Gastroesophageal sphincter (tissue), 4 donors: ENCODE measurements at regions not wholly inside any gene's neighbourhood (a gene's known extent, or its start where the extent isn't known, plus 50 kb on each side); places are given as distances from the start of the nearest gene placed in this dataset.

Experiments
- ATAC-seq: fragments of 150-250 bp; one replicate; pipeline ENCODE4 v1.9.1; 2016; ENCODE audit warnings: mild to moderate bottlenecking, moderate library complexity
- H3K27ac ChIP-seq, 4 donors: fragments of 200-600 bp; sonication (generic) in 3 of 4; 1 replicate in 3 of 4; 2 replicates in 1 of 4; pipeline ENCODE4 v1.5.1; 2016 to 2019
- H3K27me3 ChIP-seq: fragments of 200-600 bp; sonication (generic); one replicate; pipeline ENCODE4 v1.5.1; 2019
- H3K36me3 ChIP-seq, 2 donors: fragments of 200-600 bp; sonication (generic); one replicate each; pipeline ENCODE4 v1.5.1; 2019; ENCODE audit warnings: control low read depth in 1 of 2
- H3K4me1 ChIP-seq, 3 donors: fragments of 200-600 bp; sonication (generic); 1 replicate in 2 of 3; 2 replicates in 1 of 3; pipeline ENCODE4 v1.5.1; 2016 to 2019; ENCODE audit warnings: control low read depth in 2 of 3
- H3K4me3 ChIP-seq, 2 donors: fragments of 200-600 bp; sonication (generic); one replicate each; pipeline ENCODE4 v1.5.1; 2019; ENCODE audit warnings: mild to moderate bottlenecking in 1 of 2, moderate library complexity in 1 of 2
- H3K9me3 ChIP-seq, 3 donors: fragments of 200-600 bp; sonication (generic); one replicate each; pipeline ENCODE4 v1.5.1; 2017 to 2019; ENCODE audit warnings: control low read depth in 2 of 3
- CTCF ChIP-seq, 4 experiments: fragments of 200-600 bp in 2 of 4; fragments of 450-650 bp in 2 of 4; sonication (generic) in 1 of 4; IDR thresholded peaks; one replicate each; pipeline ENCODE4 v1.5.1; 2017 to 2019; ENCODE audit warnings: antibody characterized with exemption in 4 of 4, mild to moderate bottlenecking in 2 of 4, moderate library complexity in 2 of 4
- EP300 ChIP-seq: sonication (generic); formaldehyde crosslinking; IDR thresholded peaks from one replicate; pipeline ENCODE4 v1.6.1; 2017; ENCODE audit warnings: antibody characterized with exemption, mild to moderate bottlenecking
- POLR2A ChIP-seq, 2 donors: fragments of 450-650 bp; IDR thresholded peaks; one replicate each; pipeline ENCODE4 v1.6.1; 2017; ENCODE audit warnings: antibody characterized with exemption in 2 of 2, mild to moderate bottlenecking in 2 of 2, moderate library complexity in 1 of 2
- POLR2AphosphoS5 ChIP-seq: sonication (generic); formaldehyde crosslinking; IDR thresholded peaks from one replicate; pipeline ENCODE4 v1.6.1; 2017; ENCODE audit warnings: antibody characterized with exemption
- WGBS, 2 donors: methylation state at CpG; one replicate each; pipeline ENCODE4 v1.1.5; 2018; ENCODE audit warnings: low coverage in 1 of 2; 5-methylcytosine and 5-hydroxymethylcytosine counted together

GRCh38 chrX:126886997-126887396 lies 67.5 kb downstream of the PRR32 start:
- no peak for TF ChIP-seq POLR2AphosphoS5
- TF ChIP-seq EP300 = no peak
- no peak for TF ChIP-seq CTCF (IDR thresholded peaks at IDR 0.05)
- no peak for TF ChIP-seq POLR2A (IDR thresholded peaks at IDR 0.05)
- no peak overlapping the region for H3K27ac ChIP-seq

GRCh38 chrX:126900937-126901336 lies 81.4 kb downstream of the PRR32 start:
- H3K27me3 ChIP-seq = no peaks in the 10 kb centered on the region
- H3K4me3 ChIP-seq = no peak overlapping the region
- H3K4me1 ChIP-seq = no peaks in the 10 kb centered on the region
- H3K9me3 ChIP-seq = no peaks in the 10 kb centered on the region
- no peak overlapping the region for H3K27ac ChIP-seq
- 54 to 90% methylated on average over 2 of the region's 3 CpGs for WGBS, 2 donors
- no peak for ATAC-seq
- H3K36me3 ChIP-seq = no peaks in the 10 kb centered on the region
- TF ChIP-seq CTCF (IDR thresholded peaks at IDR 0.05) (no peak), POLR2AphosphoS5 (no peak), POLR2A (IDR thresholded peaks at IDR 0.05) (no peak), EP300 (no peak)

More at GRCh38 chrX:126886997-126887396, 67.5 kb downstream of the PRR32 start:
- Histone ChIP-seq H3K4me1 (no peaks in the 10 kb centered on the region), H3K27me3 (no peaks in the 10 kb centered on the region), H3K36me3 (no peaks in the 10 kb centered on the region), H3K4me3 (no peak overlapping the region), H3K9me3 (no peaks in the 10 kb centered on the region)
- no peak for ATAC-seq
- 73 to 86% methylated on average over 1 of the region's 1 CpG for WGBS, 2 donors

- TF ChIP-seq POLR2A (IDR thresholded peaks at IDR 0.05) (no peak), EP300 (no peak), CTCF (IDR thresholded peaks at IDR 0.05) (no peak), POLR2AphosphoS5 (no peak)
- H3K36me3 ChIP-seq = no peaks in the 10 kb centered on the region
- no peak overlapping the region for H3K4me3 ChIP-seq
- H3K27ac ChIP-seq = no peak overlapping the region
- no peaks in the 10 kb centered on the region for H3K9me3 ChIP-seq
- no peaks in the 10 kb centered on the region for H3K4me1 ChIP-seq
- no peaks in the 10 kb centered on the region for H3K27me3 ChIP-seq
- WGBS, 2 donors = no CpG with 5 or more reads among the region's 1 CpG
- no peak for ATAC-seq
These were observed 109.5 kb downstream of the PRR32 start for GRCh38 chrX:126929071-126929470.

GRCh38 chrX:126967225-126967624 lies 147.7 kb downstream of the PRR32 start:
- H3K27ac ChIP-seq = no peak overlapping the region
- peaks cover 0 to 5% (median 0%) of the 10 kb centered on the region in 3 donors for H3K9me3 ChIP-seq
- TF ChIP-seq EP300 (no peak), POLR2A (IDR thresholded peaks at IDR 0.05) (no peak), POLR2AphosphoS5 (no peak), CTCF (IDR thresholded peaks at IDR 0.05) (no peak)
- no peaks in the 10 kb centered on the region for H3K4me1 ChIP-seq
- no peak overlapping the region for H3K4me3 ChIP-seq
- no peaks in the 10 kb centered on the region for H3K36me3 ChIP-seq
- H3K27me3 ChIP-seq = no peaks in the 10 kb centered on the region
- WGBS, 2 donors = 79 to 85% methylated on average over 3 of the region's 3 CpGs
- ATAC-seq = no peak

- whole genome bisulfite sequencing, 2 donors = 87 to 91% methylated on average over 3 of the region's 3 CpGs
- no peaks in the 10 kb centered on the region for H3K36me3 ChIP-seq
- H3K4me1 ChIP-seq = no peaks in the 10 kb centered on the region
- H3K27ac ChIP-seq = no peak overlapping the region
- TF ChIP-seq CTCF (IDR thresholded peaks at IDR 0.05) = no peak
- TF ChIP-seq POLR2A (IDR thresholded peaks at IDR 0.05) = no peak
- no peak for TF ChIP-seq POLR2AphosphoS5
- TF ChIP-seq EP300 = no peak
- no peak for ATAC-seq
- no peaks in the 10 kb centered on the region for H3K9me3 ChIP-seq
- H3K27me3 ChIP-seq = no peaks in the 10 kb centered on the region
- H3K4me3 ChIP-seq = no peak overlapping the region
These were observed 162.6 kb downstream of the PRR32 start for GRCh38 chrX:126982158-126982557.
